Neural cell (in vitro differentiated cells): ENCODE measurements at regions not wholly inside any gene's neighbourhood (a gene's known extent, or its start where the extent isn't known, plus 50 kb on each side); places are given as distances from the start of the nearest gene placed in this dataset.
"Not testable (repeated sequence)": the region's sequence is repeated elsewhere in the genome, so short reads cannot be mapped to it uniquely, and the experiment has no call there.

Experiments
- H2AFZ ChIP-seq: fragments of 200-600, 300-800 bp; sonication (generic), shearing (Covaris generic); 2 replicates; pipeline ENCODE4 v1.6.0; 2014; ENCODE audit warnings: low read depth, mild to moderate bottlenecking, antibody characterized with exemption, low read length, moderate library complexity
- H3F3A ChIP-seq: fragments of 200-600 bp; shearing (Covaris generic); 2 replicates; pipeline ENCODE4 v1.6.1; 2016; ENCODE audit warnings: mild to moderate bottlenecking, moderate library complexity, mixed read lengths, antibody characterized with exemption, low read length; ENCODE audit not compliant: insufficient read depth, poor library complexity, severe bottlenecking
- H3K27ac ChIP-seq: fragments of 200-600, 300-800 bp; sonication (generic), shearing (Covaris generic); 2 replicates; pipeline ENCODE4 v1.5.1; 2014; ENCODE audit warnings: mild to moderate bottlenecking, low read length, moderate library complexity
- H3K27me3 ChIP-seq: fragments of 300-800, 200-600 bp; sonication (generic), shearing (Covaris generic); 2 replicates; pipeline ENCODE4 v1.6.0; 2014; ENCODE audit warnings: mild to moderate bottlenecking, low read depth, low read length, moderate library complexity; ENCODE audit not compliant: insufficient read depth
- H3K36me3 ChIP-seq: fragments of 300-800, 200-600 bp; sonication (generic), shearing (Covaris generic); 2 replicates; pipeline ENCODE4 v1.5.1; 2014; ENCODE audit warnings: mild to moderate bottlenecking, antibody characterized with exemption, low read length, moderate library complexity; ENCODE audit not compliant: insufficient read depth
- H3K4me2 ChIP-seq: fragments of 300-800, 200-600 bp; sonication (generic), shearing (Covaris generic); 2 replicates; pipeline ENCODE4 v1.6.0; 2014; ENCODE audit warnings: mild to moderate bottlenecking, low read length
- H3K4me3 ChIP-seq: fragments of 300-800, 200-600 bp; sonication (generic), shearing (Covaris generic); 2 replicates; pipeline ENCODE4 v1.5.1; 2014; ENCODE audit warnings: mild to moderate bottlenecking, low read length, moderate library complexity
- H3K79me2 ChIP-seq: fragments of 200-600 bp; shearing (Covaris generic); replicated peaks from 2 replicates; pipeline ENCODE4 v1.6.0; 2014; ENCODE audit warnings: mild to moderate bottlenecking, low read length, moderate library complexity; ENCODE audit not compliant: insufficient read depth
- H3K9ac ChIP-seq: fragments of 300-800, 200-600 bp; sonication (generic), shearing (Covaris generic); 2 replicates; pipeline ENCODE4 v1.6.1; 2016; ENCODE audit warnings: mild to moderate bottlenecking, low read length, mixed read lengths
- H3K9me2 ChIP-seq: fragments of 200-600 bp; shearing (Covaris generic); 2 replicates; pipeline ENCODE4 v1.6.1; 2016; ENCODE audit warnings: mild to moderate bottlenecking, low read length, mixed read lengths; ENCODE audit not compliant: insufficient read depth
- H3K9me3 ChIP-seq: fragments of 200-600, 300-800 bp; sonication (generic), shearing (Covaris generic); 2 replicates; pipeline ENCODE4 v1.6.1; 2016; ENCODE audit warnings: mild to moderate bottlenecking, mixed run types, low read length, moderate library complexity, mixed read lengths
- H4K20me1 ChIP-seq: fragments of 200-600 bp; shearing (Covaris generic); 2 replicates; pipeline ENCODE4 v1.6.1; 2016; ENCODE audit warnings: mild to moderate bottlenecking, mixed run types; ENCODE audit not compliant: insufficient read depth
- CTCF ChIP-seq: fragments of 450-650 bp; IDR thresholded peaks from 2 replicates; pipeline ENCODE4 v1.5.1; 2014; ENCODE audit warnings: antibody characterized with exemption, mild to moderate bottlenecking, moderate library complexity; ENCODE audit not compliant: poor library complexity, severe bottlenecking
- EP300 ChIP-seq: fragments of 450-650 bp; conservative IDR thresholded peaks from 2 replicates; pipeline ENCODE4 v1.6.1; 2014; ENCODE audit warnings: antibody characterized with exemption, mild to moderate bottlenecking, moderate library complexity; ENCODE audit not compliant: poor library complexity, severe bottlenecking
- EZH2 ChIP-seq: fragments of 200-600, 300-800 bp; shearing (Covaris generic), sonication (generic); IDR thresholded peaks from 2 replicates; pipeline ENCODE4 v1.6.1; 2014; ENCODE audit warnings: antibody characterized with exemption, low read length, borderline replicate concordance, mild to moderate bottlenecking; ENCODE audit not compliant: insufficient read depth, poor library complexity, severe bottlenecking
- MXI1 ChIP-seq: fragments of 450-650 bp; conservative IDR thresholded peaks from 2 replicates; pipeline ENCODE4 v1.6.1; 2014; ENCODE audit warnings: antibody characterized with exemption, mild to moderate bottlenecking; ENCODE audit not compliant: poor library complexity, severe bottlenecking
- POLR2AphosphoS5 ChIP-seq: IDR thresholded peaks from 2 replicates; pipeline ENCODE4 v1.6.1; 2012
- RAD21 ChIP-seq: fragments of 450-650 bp; conservative IDR thresholded peaks from 2 replicates; pipeline ENCODE4 v1.6.1; 2014; ENCODE audit warnings: antibody characterized with exemption, mild to moderate bottlenecking, moderate library complexity
- REST ChIP-seq: IDR thresholded peaks from 2 replicates; pipeline ENCODE4 v1.6.1; 2012; ENCODE audit warnings: borderline replicate concordance
- SMC3 ChIP-seq: fragments of 450-650 bp; conservative IDR thresholded peaks from 2 replicates; pipeline ENCODE4 v1.6.1; 2014; ENCODE audit warnings: antibody characterized with exemption, mild to moderate bottlenecking, moderate library complexity; ENCODE audit not compliant: poor library complexity
- TAF1 ChIP-seq: IDR thresholded peaks from 2 replicates; pipeline ENCODE4 v1.6.1; 2012; ENCODE audit warnings: low read depth

- not testable (repeated sequence) for H4K20me1 ChIP-seq, H3K79me2 ChIP-seq, H3K9me3 ChIP-seq, H3K36me3 ChIP-seq, H3K9ac ChIP-seq, H3K27me3 ChIP-seq, H3K4me2 ChIP-seq, H3F3A ChIP-seq, H3K9me2 ChIP-seq, H3K27ac ChIP-seq, H2AFZ ChIP-seq, H3K4me3 ChIP-seq
Observed at GRCh38 chr6:86283596-86283995, 640.9 kb upstream of the SYNCRIP start.

- H3K27me3 ChIP-seq = no peaks in the 10 kb centered on the region
- no peak overlapping the region for H3K9ac ChIP-seq
- H2AFZ ChIP-seq = no peak overlapping the region
- H3K36me3 ChIP-seq = no peaks in the 10 kb centered on the region
- H3F3A ChIP-seq = no peaks in the 10 kb centered on the region
- H3K4me3 ChIP-seq = no peak overlapping the region
- TF ChIP-seq TAF1 (no peak), RAD21 (no peak), EP300 (no peak), CTCF (no peak), SMC3 (no peak), MXI1 (no peak), EZH2 (no peak), REST (no peak), POLR2AphosphoS5 (no peak)
- H3K27ac ChIP-seq = no peak overlapping the region
- no peaks in the 10 kb centered on the region for H4K20me1 ChIP-seq
- H3K9me3 ChIP-seq = no peaks in the 10 kb centered on the region
- no peaks in the 10 kb centered on the region for H3K79me2 ChIP-seq
- H3K4me2 ChIP-seq = no peak overlapping the region
- H3K9me2 ChIP-seq = no peaks in the 10 kb centered on the region
Observed at GRCh38 chr6:86276056-86276455, 633.4 kb upstream of the SYNCRIP start.

GRCh38 chr6:86273936-86274335, 631.2 kb upstream of the SYNCRIP start:
- Histone ChIP-seq H2AFZ (no peak overlapping the region), H3K27ac (no peak overlapping the region), H3K4me3 (no peak overlapping the region), H3K36me3 (no peaks in the 10 kb centered on the region), H3F3A (no peaks in the 10 kb centered on the region), H4K20me1 (no peaks in the 10 kb centered on the region), H3K79me2 (no peaks in the 10 kb centered on the region), H3K27me3 (no peaks in the 10 kb centered on the region), H3K9ac (no peak overlapping the region), H3K9me3 (no peaks in the 10 kb centered on the region), H3K4me2 (no peak overlapping the region), H3K9me2 (no peaks in the 10 kb centered on the region)
- TF ChIP-seq EZH2 (no peak), RAD21 (no peak), EP300 (no peak), TAF1 (no peak), POLR2AphosphoS5 (no peak), MXI1 (no peak)
